ENCODE measurements at regions not wholly inside any gene's neighbourhood (a gene's known extent, or its start where the extent isn't known, plus 50 kb on each side); places are given as distances from the start of the nearest gene placed in this dataset.

GRCh38 chr15:95266451-95267061 lies 1035.2 kb downstream of the MCTP2 start:
- no peak for TF ChIP-seq CTCF (IDR thresholded peaks at IDR 0.05; ENCODE audit: borderline replicate concordance, extremely low read depth, low read length, poor library complexity, severe bottlenecking)
- no peak for TF ChIP-seq EZH2 (IDR thresholded peaks at IDR 0.05; ENCODE audit: borderline replicate concordance, low read depth, low read length, severe bottlenecking)
- Histone ChIP-seq H3K27ac (ENCODE audit: low read length) (no peak overlapping the region), H3K4me3 (ENCODE audit: low read depth in 1 of 2, low read length in 2 of 2) (no peak overlapping the region), H4K20me1 (ENCODE audit: insufficient read depth, low read length) (no peaks in the 10 kb centered on the region), H3K4me1 (ENCODE audit: insufficient read depth, low read length) (no peaks in the 10 kb centered on the region), H3K36me3 (ENCODE audit: insufficient read depth, low read length) (no peaks in the 10 kb centered on the region), H3K4me2 (ENCODE audit: insufficient read depth, low read length) (no peak overlapping the region), H3K79me2 (ENCODE audit: insufficient read depth, low read length) (no peaks in the 10 kb centered on the region), H3K9me3 (ENCODE audit: insufficient read depth, low read length, severe bottlenecking) (no peaks in the 10 kb centered on the region), H2AFZ (ENCODE audit: low read depth, low read length) (no peak overlapping the region), H3K27me3 (ENCODE audit: insufficient read depth, low read length, poor library complexity) (no peaks in the 10 kb centered on the region), H3K9ac (ENCODE audit: low read depth, low read length) (no peak overlapping the region)
- no peak for DNase-seq
- no peak for ATAC-seq (ENCODE audit: insufficient read depth, low read depth)

GRCh38 chr15:95267481-95267880 lies 1036.1 kb downstream of the MCTP2 start:
- Histone ChIP-seq H3K79me2 (ENCODE audit: insufficient read depth, low read length) (no peaks in the 10 kb centered on the region), H2AFZ (ENCODE audit: low read depth, low read length) (no peak overlapping the region), H3K27me3 (ENCODE audit: insufficient read depth, low read length, poor library complexity) (peaks cover 4% of the 10 kb centered on the region), H4K20me1 (ENCODE audit: insufficient read depth, low read length) (no peaks in the 10 kb centered on the region), H3K4me1 (ENCODE audit: insufficient read depth, low read length) (no peaks in the 10 kb centered on the region), H3K4me2 (ENCODE audit: insufficient read depth, low read length) (no peak overlapping the region), H3K36me3 (ENCODE audit: insufficient read depth, low read length) (no peaks in the 10 kb centered on the region), H3K27ac (ENCODE audit: low read length) (no peak overlapping the region), H3K9ac (ENCODE audit: low read depth, low read length) (no peak overlapping the region), H3K4me3 (ENCODE audit: low read depth in 1 of 2, low read length in 2 of 2) (no peak overlapping the region), H3K9me3 (ENCODE audit: insufficient read depth, low read length, severe bottlenecking) (no peaks in the 10 kb centered on the region)
- no peak for TF ChIP-seq CTCF (IDR thresholded peaks at IDR 0.05; ENCODE audit: borderline replicate concordance, extremely low read depth, low read length, poor library complexity, severe bottlenecking)
- no peak for TF ChIP-seq EZH2 (IDR thresholded peaks at IDR 0.05; ENCODE audit: borderline replicate concordance, low read depth, low read length, severe bottlenecking)
- DNase-seq (no peak), ATAC-seq (ENCODE audit: insufficient read depth, low read depth) (no peak)

GRCh38 chr15:95269242-95270183 lies 1038.2 kb downstream of the MCTP2 start:
- Histone ChIP-seq H3K36me3 (ENCODE audit: insufficient read depth, low read length) (no peaks in the 10 kb centered on the region), H3K9ac (ENCODE audit: low read depth, low read length) (no peak overlapping the region), H3K79me2 (ENCODE audit: insufficient read depth, low read length) (no peaks in the 10 kb centered on the region), H4K20me1 (ENCODE audit: insufficient read depth, low read length) (no peaks in the 10 kb centered on the region), H2AFZ (ENCODE audit: low read depth, low read length) (no peak overlapping the region), H3K4me3 (ENCODE audit: low read depth in 1 of 2, low read length in 2 of 2) (no peak overlapping the region), H3K27ac (ENCODE audit: low read length) (no peak overlapping the region), H3K4me1 (ENCODE audit: insufficient read depth, low read length) (no peaks in the 10 kb centered on the region), H3K4me2 (ENCODE audit: insufficient read depth, low read length) (no peak overlapping the region), H3K27me3 (ENCODE audit: insufficient read depth, low read length, poor library complexity) (peaks cover 4% of the 10 kb centered on the region), H3K9me3 (ENCODE audit: insufficient read depth, low read length, severe bottlenecking) (no peaks in the 10 kb centered on the region)
- no peak for ATAC-seq (ENCODE audit: insufficient read depth, low read depth)
- DNase-seq: no peak
- TF ChIP-seq CTCF (IDR thresholded peaks at IDR 0.05; ENCODE audit: borderline replicate concordance, extremely low read depth, low read length, poor library complexity, severe bottlenecking) (no peak), EZH2 (IDR thresholded peaks at IDR 0.05; ENCODE audit: borderline replicate concordance, low read depth, low read length, severe bottlenecking) (no peak)
